Osteocyte (in vitro differentiated cells): ENCODE measurements at regions not wholly inside any gene's neighbourhood (a gene's known extent, or its start where the extent isn't known, plus 50 kb on each side); places are given as distances from the start of the nearest gene placed in this dataset.

Experiments
- DNase-seq: peaks from one replicate; pipeline ENCODE4 v3.0.0; 2021; ENCODE audit warnings: mixed read lengths; ENCODE audit not compliant: unreplicated experiment; ENCODE audit errors: extremely low spot score
- H3K27ac Mint-ChIP-seq: one replicate; pipeline ENCODE4 v1.8.0; 2021; ENCODE audit warnings: mild to moderate bottlenecking, mixed read lengths; ENCODE audit not compliant: unreplicated experiment
- H3K27me3 Mint-ChIP-seq: one replicate; pipeline ENCODE4 v1.8.0; 2021; ENCODE audit warnings: mixed read lengths; ENCODE audit not compliant: unreplicated experiment
- H3K36me3 Mint-ChIP-seq: one replicate; pipeline ENCODE4 v1.8.0; 2021; ENCODE audit warnings: mixed read lengths; ENCODE audit not compliant: unreplicated experiment
- H3K4me1 Mint-ChIP-seq: one replicate; pipeline ENCODE4 v1.8.0; 2021; ENCODE audit warnings: mixed read lengths; ENCODE audit not compliant: unreplicated experiment
- H3K4me3 Mint-ChIP-seq: one replicate; pipeline ENCODE4 v1.8.0; 2021; ENCODE audit warnings: mild to moderate bottlenecking, moderate library complexity, mixed read lengths; ENCODE audit not compliant: unreplicated experiment
- H3K9me3 Mint-ChIP-seq: one replicate; pipeline ENCODE4 v1.8.0; 2021; ENCODE audit warnings: mixed read lengths; ENCODE audit not compliant: unreplicated experiment
- CTCF ChIP-seq: fragments of 200-600 bp; sonication (generic); IDR thresholded peaks from 2 replicates; pipeline ENCODE4 v1.5.0; 2021; ENCODE audit warnings: antibody characterized with exemption, mild to moderate bottlenecking, moderate library complexity

DNA sequence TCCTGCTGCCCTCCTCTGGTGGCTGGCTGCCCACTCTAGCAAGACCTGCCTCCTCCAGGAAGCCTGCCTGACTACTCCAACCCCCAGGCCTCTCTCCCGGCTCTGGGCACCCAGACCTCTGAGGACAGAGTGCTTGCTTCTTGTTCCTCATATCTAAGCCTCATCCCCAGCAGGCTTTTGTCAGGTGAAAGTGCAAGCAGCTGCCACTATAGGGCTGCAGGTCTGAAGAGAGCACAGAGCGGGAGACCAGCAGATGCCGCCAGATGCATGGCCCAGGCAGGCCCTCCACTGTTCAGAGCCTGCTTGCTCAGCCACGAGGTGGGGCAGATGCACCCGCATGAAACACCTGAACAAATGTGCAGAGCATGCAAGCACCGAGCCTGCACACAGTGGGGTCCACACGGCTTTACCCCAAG is 73.0 kb downstream of the SERPINA3 start:
- TF ChIP-seq CTCF: no peak
- no peak overlapping the region for H3K4me3 Mint-ChIP-seq
- H3K27ac Mint-ChIP-seq: no peak overlapping the region
- H3K36me3 Mint-ChIP-seq: no peaks in the 10 kb centered on the region
- no peak for DNase-seq
- peaks cover 12% of the 10 kb centered on the region for H3K4me1 Mint-ChIP-seq
- no peaks in the 10 kb centered on the region for H3K9me3 Mint-ChIP-seq
- H3K27me3 Mint-ChIP-seq: no peaks in the 10 kb centered on the region

- Mint-ChIP-seq H3K4me1 (peaks cover 9% of the 10 kb centered on the region), H3K36me3 (no peaks in the 10 kb centered on the region), H3K4me3 (no peak overlapping the region), H3K27ac (no peak overlapping the region), H3K27me3 (no peaks in the 10 kb centered on the region), H3K9me3 (no peaks in the 10 kb centered on the region)
- DNase-seq: no peak
- no peak for TF ChIP-seq CTCF
These were observed 70.5 kb downstream of the SERPINA3 start for GRCh38 chr14:94682736-94683135.

DNA sequence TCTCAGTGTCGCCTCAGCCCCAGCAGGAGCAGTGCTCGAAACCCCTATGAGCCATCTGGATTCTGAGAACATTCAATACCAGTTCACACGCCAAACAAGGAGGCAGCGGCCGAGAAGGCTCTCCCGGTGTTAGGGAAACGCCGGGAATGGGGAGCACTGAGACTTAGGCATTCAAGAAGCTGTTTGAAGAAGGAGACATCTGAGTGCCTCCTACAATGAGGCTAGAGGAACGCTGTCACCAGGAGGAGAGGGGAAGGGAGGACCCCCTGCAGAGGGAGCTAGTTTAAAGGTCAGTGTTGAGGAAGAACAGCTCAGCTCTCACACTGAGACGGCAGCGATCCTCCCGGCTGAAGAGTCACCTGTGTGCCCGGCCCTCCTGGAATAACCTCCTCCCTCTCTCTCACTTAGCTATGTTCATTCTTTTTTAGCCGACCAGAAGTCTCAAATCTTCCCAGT is 69.9 kb downstream of the SERPINA3 start:
- H3K4me3 Mint-ChIP-seq: no peak overlapping the region
- no peak overlapping the region for H3K27ac Mint-ChIP-seq
- no peaks in the 10 kb centered on the region for H3K27me3 Mint-ChIP-seq
- no peaks in the 10 kb centered on the region for H3K9me3 Mint-ChIP-seq
- H3K36me3 Mint-ChIP-seq: no peaks in the 10 kb centered on the region
- TF ChIP-seq CTCF: no peak
- no peak for DNase-seq
- H3K4me1 Mint-ChIP-seq: peaks cover 9% of the 10 kb centered on the region

GRCh38 chr14:94681300-94682060 is 69.3 kb downstream of the SERPINA3 start:
- Mint-ChIP-seq H3K4me1 (peaks cover 9% of the 10 kb centered on the region), H3K4me3 (no peak overlapping the region), H3K9me3 (no peaks in the 10 kb centered on the region), H3K36me3 (no peaks in the 10 kb centered on the region), H3K27me3 (no peaks in the 10 kb centered on the region), H3K27ac (no peak overlapping the region)
- TF ChIP-seq CTCF: peak; percentile 67
- DNase-seq: peak; percentile 82

- peak; percentile 67 for DNase-seq
- no peaks in the 10 kb centered on the region for H3K36me3 Mint-ChIP-seq
- no peak for TF ChIP-seq CTCF
- H3K27ac Mint-ChIP-seq: no peak overlapping the region
- H3K9me3 Mint-ChIP-seq: no peaks in the 10 kb centered on the region
- H3K4me1 Mint-ChIP-seq: peaks cover 9% of the 10 kb centered on the region
- no peak overlapping the region for H3K4me3 Mint-ChIP-seq
- no peaks in the 10 kb centered on the region for H3K27me3 Mint-ChIP-seq
These were observed 68.7 kb downstream of the SERPINA3 start for GRCh38 chr14:94680862-94681288.
